Keratinocyte (primary cell): ENCODE measurements at regions not wholly inside any gene's neighbourhood (a gene's known extent, or its start where the extent isn't known, plus 50 kb on each side); places are given as distances from the start of the nearest gene placed in this dataset.

ENCODE experiments used
- DNase-seq: peaks from one replicate; pipeline ENCODE4 v3.0.0-alpha.2; 2011; ENCODE audit warnings: low read depth, missing footprints, low spot score
- FAIRE-seq: peaks from 2 replicates; lab custom pipeline; 2011; peaks lifted over from hg19 to GRCh38; lab: Jason Lieb, UNC
- H2AFZ ChIP-seq: 2 replicates; pipeline ENCODE4 v1.6.0; 2012; ENCODE audit warnings: low read length, control low read depth, inconsistent platforms; ENCODE audit not compliant: control insufficient read depth
- H3K27ac ChIP-seq: 2 replicates; pipeline ENCODE4 v1.5.1; 2011; ENCODE audit warnings: low read length; ENCODE audit not compliant: control insufficient read depth, insufficient read depth
- H3K27me3 ChIP-seq: 3 replicates; pipeline ENCODE4 v1.6.0; 2011; ENCODE audit warnings: low read length; ENCODE audit not compliant: control insufficient read depth, insufficient read depth; ENCODE audit errors: extremely low read depth
- H3K36me3 ChIP-seq, 2 experiments: 2 replicates in 1 of 2; 3 replicates in 1 of 2; pipeline ENCODE4 v1.5.1; 2011; ENCODE audit warnings: low read length in 2 of 2, mild to moderate bottlenecking in 1 of 2; ENCODE audit not compliant: control insufficient read depth in 2 of 2, insufficient read depth in 2 of 2; ENCODE audit errors: extremely low read depth in 1 of 2
- H3K4me1 ChIP-seq: 3 replicates; pipeline ENCODE4 v1.5.1; 2011; ENCODE audit warnings: low read length; ENCODE audit not compliant: control insufficient read depth, insufficient read depth; ENCODE audit errors: extremely low read depth
- H3K4me2 ChIP-seq: 3 replicates; pipeline ENCODE4 v1.6.0; 2011; ENCODE audit warnings: low read depth, low read length; ENCODE audit not compliant: control insufficient read depth, insufficient read depth; ENCODE audit errors: extremely low read depth
- H3K4me3 ChIP-seq, 3 experiments: fragments of 200-600 bp in 1 of 3; sonication (generic) in 1 of 3; 2 replicates in 2 of 3; 3 replicates in 1 of 3; pipeline ENCODE4 v1.5.1; 2011 to 2016; ENCODE audit warnings: low read length in 3 of 3, mild to moderate bottlenecking in 3 of 3, control low read depth in 2 of 3, inconsistent platforms in 1 of 3, low read depth in 1 of 3, mixed read lengths in 1 of 3, mixed run types in 1 of 3, moderate library complexity in 1 of 3; ENCODE audit not compliant: control insufficient read depth in 2 of 3, insufficient read depth in 2 of 3; ENCODE audit errors: extremely low read depth in 1 of 3
- H3K79me2 ChIP-seq: 2 replicates; pipeline ENCODE4 v1.6.0; 2012; ENCODE audit warnings: low read length; ENCODE audit not compliant: control insufficient read depth, insufficient read depth
- H3K9ac ChIP-seq: 3 replicates; pipeline ENCODE4 v1.6.0; 2011; ENCODE audit warnings: low read length; ENCODE audit not compliant: control insufficient read depth, insufficient read depth; ENCODE audit errors: extremely low read depth
- H3K9me1 ChIP-seq: 3 replicates; pipeline ENCODE4 v1.6.0; 2011; ENCODE audit warnings: low read length; ENCODE audit not compliant: control insufficient read depth, insufficient read depth; ENCODE audit errors: extremely low read depth
- H3K9me3 ChIP-seq: 2 replicates; pipeline ENCODE4 v1.5.1; 2012; ENCODE audit warnings: low read depth, low read length; ENCODE audit not compliant: control insufficient read depth
- H4K20me1 ChIP-seq: 3 replicates; pipeline ENCODE4 v1.6.0; 2011; ENCODE audit warnings: low read length; ENCODE audit not compliant: control insufficient read depth, insufficient read depth; ENCODE audit errors: extremely low read depth
- CTCF ChIP-seq, 3 experiments: IDR thresholded peaks in 1 of 3; conservative IDR thresholded peaks in 1 of 3; optimal IDR thresholded peaks in 1 of 3; 2 replicates in 2 of 3; 3 replicates in 1 of 3; pipeline versions ENCODE3 to v1.5.1; 2011; ENCODE audit warnings: low read length in 3 of 3, mild to moderate bottlenecking in 3 of 3, moderate library complexity in 2 of 3, control low read depth in 1 of 3, inconsistent platforms in 1 of 3; ENCODE audit not compliant: insufficient read depth in 2 of 3; ENCODE audit errors: extremely low read depth in 1 of 3
- EZH2 ChIP-seq: IDR thresholded peaks from one replicate; pipeline ENCODE4 v1.6.1; 2012; ENCODE audit warnings: inconsistent platforms, mild to moderate bottlenecking, low read length, moderate library complexity
- dilution Hi-C: fragments of 300-500 bp; cut with MboI; formaldehyde crosslinking; loops from one replicate; pipeline ENCODE4 v1.7.0; 2020; ENCODE audit warnings: low sequenced_read_pairs; ENCODE audit not compliant: extremely low pct_ligation_motif_present

GRCh38 chr11:128234143-128234542 is 353.2 kb downstream of the ETS1 start:
- no peak for FAIRE-seq
- Histone ChIP-seq H3K27me3 (no peaks in the 10 kb centered on the region), H3K9me1 (no peaks in the 10 kb centered on the region), H3K9ac (no peak overlapping the region), H3K9me3 (no peaks in the 10 kb centered on the region), H3K36me3 (no peaks in the 10 kb centered on the region), H3K4me3 (no peak overlapping the region), H4K20me1 (no peaks in the 10 kb centered on the region), H3K4me2 (no peak overlapping the region), H3K27ac (no peak overlapping the region), H2AFZ (no peak overlapping the region), H3K4me1 (no peaks in the 10 kb centered on the region), H3K79me2 (no peaks in the 10 kb centered on the region)
- dilution Hi-C loops: no loop called here
- no peak for DNase-seq
- TF ChIP-seq EZH2: no peak
- TF ChIP-seq CTCF (optimal IDR thresholded peaks at IDR 0.05 in 1 of 3, IDR thresholded peaks at IDR 0.05 in 1 of 3, conservative IDR thresholded peaks at IDR 0.05 in 1 of 3; ENCODE audit: extremely low read depth in 1 of 3, insufficient read depth in 2 of 3, low read length in 3 of 3): no peak

DNA sequence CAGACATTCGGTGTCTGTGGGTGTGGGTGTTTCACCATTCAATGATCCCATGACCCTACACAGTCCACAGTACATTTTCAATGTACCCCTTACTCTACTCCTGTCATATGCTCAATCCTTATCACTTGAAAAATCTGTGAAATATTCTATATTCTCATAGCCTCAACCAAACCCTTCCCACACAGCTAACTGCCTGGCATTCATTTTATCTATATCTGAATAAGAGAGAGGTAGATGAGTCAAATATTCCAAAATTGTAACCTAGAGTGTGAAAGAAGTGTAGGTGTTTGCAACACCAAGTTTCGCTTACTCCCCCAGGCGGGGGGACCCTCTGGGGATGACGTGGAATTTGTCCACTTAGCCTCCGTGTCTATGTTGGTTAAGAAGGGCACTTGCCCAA is 354.8 kb downstream of the ETS1 start:
- H3K4me1 ChIP-seq: no peaks in the 10 kb centered on the region
- no peak overlapping the region for H3K9ac ChIP-seq
- no peak overlapping the region for H3K27ac ChIP-seq
- no peaks in the 10 kb centered on the region for H3K36me3 ChIP-seq
- no peaks in the 10 kb centered on the region for H3K9me3 ChIP-seq
- H3K4me3 ChIP-seq: no peak overlapping the region
- no peaks in the 10 kb centered on the region for H3K27me3 ChIP-seq
- no peak overlapping the region for H3K4me2 ChIP-seq
- no peaks in the 10 kb centered on the region for H3K9me1 ChIP-seq
- FAIRE-seq: no peak
- H3K79me2 ChIP-seq: no peaks in the 10 kb centered on the region
- H2AFZ ChIP-seq: no peak overlapping the region
- dilution Hi-C loops: no loop called here
- H4K20me1 ChIP-seq: no peaks in the 10 kb centered on the region
- DNase-seq: no peak
- TF ChIP-seq EZH2 (no peak), CTCF (optimal IDR thresholded peaks at IDR 0.05 in 1 of 3, IDR thresholded peaks at IDR 0.05 in 1 of 3, conservative IDR thresholded peaks at IDR 0.05 in 1 of 3; ENCODE audit: extremely low read depth in 1 of 3, insufficient read depth in 2 of 3, low read length in 3 of 3) (no peak)
